HG03095 (cell line): ENCODE measurements at regions not wholly inside any gene's neighbourhood (a gene's known extent, or its start where the extent isn't known, plus 50 kb on each side); places are given as distances from the start of the nearest gene placed in this dataset.

Experiments
- ATAC-seq: cut with Tn5 transposase; IDR thresholded peaks from one replicate; pipeline ENCODE4 v1.9.1; 2021; ENCODE audit warnings: moderate library complexity; ENCODE audit not compliant: unreplicated experiment

DNA sequence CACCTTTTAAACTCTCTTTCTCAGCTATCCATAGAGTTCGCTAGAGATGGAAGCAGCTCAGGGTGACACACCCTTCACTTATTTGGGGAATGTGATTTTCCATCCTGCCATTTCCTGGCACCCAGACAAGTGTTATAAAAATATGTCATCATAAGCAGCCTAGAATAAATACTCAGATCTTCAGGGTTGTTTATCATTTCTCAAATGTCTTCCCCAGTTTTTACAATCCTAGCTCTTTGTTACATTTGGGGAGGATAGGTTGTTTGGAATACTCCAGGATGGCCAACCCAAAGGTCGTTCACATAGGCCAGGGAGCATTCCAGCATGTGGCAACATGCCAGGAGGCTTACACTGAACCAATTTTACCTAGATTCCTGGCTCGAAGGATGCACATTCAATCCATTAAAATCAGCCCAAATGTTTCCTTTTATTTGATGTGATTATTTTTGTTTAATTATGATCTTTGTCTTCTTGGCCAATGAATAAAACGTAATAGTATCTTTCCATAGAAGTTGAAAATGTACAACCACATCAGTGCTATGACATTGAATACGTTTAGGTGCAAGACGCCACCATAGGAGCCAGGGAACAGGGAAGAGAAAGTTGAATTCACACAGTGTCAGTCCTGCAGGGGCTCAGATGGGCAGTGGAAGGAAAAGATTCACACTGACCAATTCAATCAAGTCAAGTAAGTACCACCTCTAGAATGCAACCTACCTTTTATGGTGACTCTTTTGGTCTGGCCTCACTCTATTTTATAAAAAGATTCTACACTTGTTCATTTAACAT is 537.7 kb upstream of the MDFIC2 start:
- ATAC-seq, result no peak

DNA sequence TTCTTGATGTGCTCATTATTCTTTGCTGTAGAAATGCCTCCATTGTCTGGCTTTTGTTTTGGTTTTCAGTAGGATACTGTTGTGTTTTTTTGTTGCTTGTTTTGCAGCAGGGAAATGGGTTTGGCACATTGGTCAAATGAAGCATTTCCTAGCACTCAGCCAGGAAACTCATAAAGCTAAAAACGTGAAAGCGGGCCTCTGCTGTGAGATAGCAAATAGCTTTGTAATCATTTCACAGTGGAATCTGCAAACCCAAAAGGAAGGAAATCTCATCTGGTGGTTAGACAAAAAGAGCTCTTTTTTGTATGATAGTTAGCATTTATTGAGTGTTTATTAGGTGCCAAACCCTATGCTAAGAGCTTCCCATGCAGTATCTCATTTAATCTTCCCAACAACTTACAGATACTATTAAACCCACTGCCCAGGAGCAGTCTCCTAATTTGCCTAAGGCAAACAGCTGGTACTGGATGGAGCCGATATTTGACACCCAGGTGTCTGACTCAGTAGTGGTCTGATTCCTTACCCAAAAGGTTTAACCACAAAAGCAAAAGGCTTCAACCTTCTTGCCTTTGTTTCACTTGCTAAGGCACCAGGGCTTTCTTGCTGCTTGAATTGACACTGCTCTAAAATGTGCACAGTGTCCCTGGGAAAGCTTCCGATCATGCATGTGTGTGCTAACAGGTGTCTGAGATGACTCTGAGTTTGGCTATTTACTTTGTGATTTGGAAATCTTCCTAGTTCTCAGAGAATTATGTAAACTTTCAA is 527.9 kb upstream of the MDFIC2 start:
- no peak for ATAC-seq

DNA sequence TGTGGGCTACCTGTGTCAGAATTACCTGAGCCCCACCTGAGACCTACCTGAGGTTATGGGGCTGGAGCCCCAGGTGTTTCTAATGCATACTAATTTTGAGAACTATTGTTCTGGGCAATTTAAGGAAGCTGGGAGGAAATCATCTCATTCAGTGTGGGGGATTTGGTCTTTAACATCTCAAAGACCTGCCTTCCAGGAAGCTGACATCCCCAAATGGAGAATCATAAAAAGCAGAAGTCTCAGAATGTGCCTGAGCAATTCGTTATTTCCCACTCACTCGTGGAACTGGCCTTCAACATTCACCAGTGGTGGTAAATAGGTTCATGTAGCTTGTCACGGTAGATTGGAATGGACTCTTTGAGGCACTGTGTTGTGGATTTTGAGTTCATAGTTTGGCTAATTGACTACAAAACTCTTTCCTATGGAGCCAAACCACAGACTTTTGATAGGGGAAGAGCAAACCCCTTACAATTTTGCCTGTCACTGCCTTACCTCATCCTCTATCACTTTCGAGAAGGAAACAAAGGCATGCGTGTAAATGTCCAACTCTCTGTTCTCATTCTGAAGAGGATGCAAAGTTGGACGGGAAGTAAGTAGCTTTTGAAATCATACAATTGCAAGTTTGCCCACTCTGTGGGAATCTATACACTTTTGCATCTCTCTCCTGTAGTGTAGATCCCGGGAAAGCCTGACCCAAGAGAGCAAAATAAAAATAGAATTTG is 521.0 kb upstream of the MDFIC2 start:
- ATAC-seq, result no peak

DNA sequence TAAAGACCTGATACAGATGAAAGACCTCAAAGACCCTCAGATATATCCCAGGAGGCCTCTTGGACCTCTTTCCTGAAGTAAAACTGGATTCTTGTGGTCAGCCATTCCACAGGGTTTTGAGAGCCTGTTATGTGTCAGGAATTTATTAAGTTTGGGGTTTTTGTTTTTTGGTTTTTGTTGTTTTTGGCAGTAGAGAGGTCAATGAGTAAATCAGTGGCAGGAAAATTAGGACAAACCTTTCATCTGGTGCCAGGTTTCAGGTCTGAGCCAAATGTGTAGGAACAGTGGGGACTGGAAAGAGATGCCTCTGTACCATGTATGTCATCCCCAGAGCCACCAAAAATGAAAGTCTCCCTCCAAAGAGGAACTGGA is 520.4 kb upstream of the MDFIC2 start:
- no peak for ATAC-seq

DNA sequence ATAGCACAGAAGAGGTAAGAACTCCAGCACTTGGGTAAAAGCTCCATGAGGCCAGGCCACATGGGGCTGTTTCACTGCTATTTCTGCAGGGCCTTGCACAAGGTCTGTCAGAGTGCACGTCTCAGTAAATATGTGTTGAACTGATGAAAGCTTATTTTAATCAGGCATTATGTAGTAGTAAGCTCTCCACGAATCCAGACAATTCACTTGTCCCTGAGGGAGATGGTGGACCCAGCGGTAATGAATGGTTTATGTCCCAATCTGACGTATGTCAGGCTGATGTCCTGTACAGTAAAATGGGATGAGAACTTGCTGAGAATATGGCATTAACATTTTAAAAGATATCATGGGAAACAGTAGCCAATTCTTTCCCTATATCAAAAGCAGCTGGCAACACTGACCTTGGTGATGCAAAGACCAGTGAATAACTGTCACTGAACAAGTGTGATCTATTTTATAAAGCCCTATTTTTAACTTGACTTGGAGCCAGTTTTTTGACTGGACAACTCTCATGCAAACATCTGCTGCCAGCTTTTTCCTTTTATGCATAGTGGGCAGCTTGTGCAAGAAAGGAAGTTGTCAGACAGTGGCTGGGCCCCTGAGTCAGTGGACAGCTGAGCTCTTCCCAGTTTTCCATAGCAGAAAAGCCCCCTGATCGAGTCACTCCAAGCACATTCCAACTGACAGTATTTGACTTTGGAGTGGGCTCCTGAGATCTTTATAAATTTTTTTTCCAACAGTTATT is 519.8 kb upstream of the MDFIC2 start:
- ATAC-seq, result no peak

DNA sequence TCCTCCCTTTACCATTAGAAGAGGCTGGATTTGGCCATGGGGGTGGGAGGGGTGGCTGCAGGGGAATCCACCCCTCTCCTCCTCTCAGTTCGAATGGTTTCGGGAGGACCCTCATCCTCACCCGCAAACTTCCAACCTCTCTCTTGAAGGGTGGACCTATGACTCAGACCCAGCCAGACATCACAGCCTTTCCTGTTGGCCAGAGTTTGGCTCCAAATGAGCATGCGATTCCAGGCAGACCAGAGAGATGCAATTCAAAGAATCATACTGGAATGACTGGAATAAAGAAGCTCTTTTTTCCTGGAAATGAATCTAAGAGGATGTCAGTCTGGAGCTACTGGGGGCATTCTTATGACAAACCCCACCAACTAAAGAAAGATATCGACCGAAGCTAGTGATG is 516.7 kb upstream of the MDFIC2 start:
- ATAC-seq, result no peak

DNA sequence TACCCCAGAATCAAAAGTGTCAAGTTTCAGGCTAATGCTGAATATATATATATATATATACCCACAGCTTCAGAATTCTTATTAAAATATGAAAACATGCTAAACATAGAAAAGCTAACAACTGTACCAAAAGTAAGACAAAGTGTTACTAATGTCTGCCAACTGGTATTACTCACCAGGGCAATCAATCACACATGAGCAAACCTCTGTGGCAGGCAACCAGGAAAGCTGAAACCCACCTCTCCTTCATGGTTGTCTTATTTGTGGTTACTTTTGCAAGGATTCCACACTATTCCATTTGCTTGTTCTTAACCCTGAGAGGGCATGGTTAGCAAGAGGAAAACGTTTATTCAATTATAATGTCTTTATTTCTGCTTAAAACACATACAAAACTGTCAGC is 512.3 kb upstream of the MDFIC2 start:
- ATAC-seq, result no peak

DNA sequence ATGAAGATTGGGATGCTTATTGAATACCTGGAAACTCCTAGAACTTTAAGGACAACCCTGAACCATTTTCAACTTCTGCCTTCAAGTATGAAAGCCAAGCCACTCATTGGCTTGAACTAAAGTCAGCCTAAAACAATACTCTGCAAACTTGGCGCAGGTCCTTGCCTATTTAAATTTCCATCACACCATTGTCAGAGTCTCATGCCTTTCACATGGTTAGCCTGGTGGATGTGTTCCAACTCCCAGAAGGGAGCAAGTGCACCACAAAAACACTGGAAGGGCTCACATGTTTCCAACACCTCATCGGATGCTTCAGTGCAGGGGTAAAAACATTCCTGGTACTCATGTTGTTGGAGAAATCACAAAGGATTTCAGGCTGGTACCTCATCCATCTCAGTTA is 511.6 kb upstream of the MDFIC2 start:
- no peak for ATAC-seq

DNA sequence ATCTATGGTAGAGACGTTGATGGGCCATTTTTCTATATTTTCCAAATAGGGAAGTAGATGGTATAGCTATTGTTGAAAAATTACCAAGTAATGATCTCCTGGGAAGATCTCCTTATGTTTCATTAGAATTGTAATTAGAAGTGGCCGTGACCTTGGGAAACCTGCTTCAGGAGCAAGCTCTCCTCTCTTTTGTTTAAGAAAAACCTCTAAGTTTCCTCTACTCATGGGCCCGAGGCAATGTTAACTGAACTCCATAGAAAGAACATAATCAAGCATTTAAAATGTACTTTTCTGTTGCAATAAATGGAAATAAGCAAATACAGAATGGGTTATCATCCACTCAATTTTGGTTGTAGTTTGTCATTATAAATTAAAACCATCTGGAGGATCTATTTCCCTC is 511.2 kb upstream of the MDFIC2 start:
- ATAC-seq, result no peak

DNA sequence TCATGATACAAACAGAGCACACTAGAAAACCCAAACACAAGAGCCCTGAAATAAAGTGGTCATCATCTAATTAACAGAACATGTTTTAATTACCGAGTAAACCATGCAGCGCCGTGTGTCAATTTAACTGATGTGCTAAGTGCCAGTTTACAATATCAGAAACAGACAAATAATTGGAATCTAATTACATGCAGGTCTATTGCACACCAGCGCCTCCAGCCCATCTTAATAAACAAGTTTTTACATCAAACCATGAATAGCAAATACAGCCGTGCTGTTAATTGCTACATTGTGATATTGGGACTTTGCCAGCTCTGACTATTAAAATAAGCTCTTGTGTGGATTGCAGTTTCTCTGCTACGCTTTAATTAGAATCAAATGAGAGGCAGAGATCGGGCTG is 510.2 kb upstream of the MDFIC2 start:
- no peak for ATAC-seq

DNA sequence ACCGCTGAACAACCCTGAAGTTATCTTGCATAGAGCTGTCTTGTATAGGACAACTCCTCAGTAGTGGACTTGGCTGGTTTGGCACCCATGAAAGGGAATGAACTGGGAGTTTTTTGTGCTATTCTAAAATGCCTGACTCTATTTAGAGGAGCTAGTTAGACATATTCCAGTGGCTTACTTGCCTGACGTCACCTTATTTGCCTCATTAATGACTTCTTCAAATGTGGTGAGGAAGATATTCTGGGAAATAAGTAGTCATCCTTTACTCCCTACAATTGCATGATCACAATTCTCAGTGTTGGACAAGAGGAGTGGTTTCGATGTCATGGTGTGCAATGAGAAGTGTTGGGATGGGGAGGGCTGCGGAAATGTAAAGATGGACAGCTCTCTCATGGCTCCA is 509.2 kb upstream of the MDFIC2 start:
- no peak for ATAC-seq

DNA sequence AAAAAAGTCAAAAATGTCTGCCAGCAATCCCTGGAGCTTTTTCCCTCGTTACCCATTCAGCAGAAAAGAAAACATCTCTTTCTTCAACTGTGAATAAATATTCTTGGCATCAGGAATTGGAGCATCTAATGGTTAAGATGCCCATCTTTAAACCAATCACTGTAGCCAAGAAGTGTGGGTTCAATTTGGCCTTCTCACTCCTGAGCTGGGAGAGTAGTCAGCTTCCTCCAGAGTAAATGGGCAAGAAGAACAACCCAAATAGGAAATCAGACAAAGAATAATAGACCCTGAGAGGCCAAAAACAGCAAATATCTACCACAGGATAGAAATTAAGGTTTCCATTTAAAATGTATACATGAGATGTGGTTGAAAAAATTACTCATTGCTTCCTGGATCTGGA is 508.0 kb upstream of the MDFIC2 start:
- no peak for ATAC-seq

DNA sequence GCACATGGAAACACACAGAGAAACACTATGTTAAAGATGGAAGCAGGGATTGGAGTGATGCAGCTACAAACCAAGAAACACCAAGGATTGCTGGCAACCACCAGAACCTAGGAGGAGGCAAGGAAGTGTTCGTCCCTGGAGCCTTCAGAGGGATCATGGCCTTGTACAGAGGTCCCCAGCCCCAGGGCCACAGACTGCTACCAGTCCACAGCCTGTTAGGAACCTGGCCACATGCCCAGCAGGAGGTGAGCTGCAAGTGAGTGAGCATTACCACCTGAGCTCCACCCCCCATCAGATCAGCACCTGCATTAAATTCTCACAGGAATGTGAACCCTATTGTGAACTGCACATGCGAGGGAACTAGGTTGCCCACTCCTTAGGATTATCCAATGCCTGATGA is 505.7 kb upstream of the MDFIC2 start:
- ATAC-seq, result no peak

DNA sequence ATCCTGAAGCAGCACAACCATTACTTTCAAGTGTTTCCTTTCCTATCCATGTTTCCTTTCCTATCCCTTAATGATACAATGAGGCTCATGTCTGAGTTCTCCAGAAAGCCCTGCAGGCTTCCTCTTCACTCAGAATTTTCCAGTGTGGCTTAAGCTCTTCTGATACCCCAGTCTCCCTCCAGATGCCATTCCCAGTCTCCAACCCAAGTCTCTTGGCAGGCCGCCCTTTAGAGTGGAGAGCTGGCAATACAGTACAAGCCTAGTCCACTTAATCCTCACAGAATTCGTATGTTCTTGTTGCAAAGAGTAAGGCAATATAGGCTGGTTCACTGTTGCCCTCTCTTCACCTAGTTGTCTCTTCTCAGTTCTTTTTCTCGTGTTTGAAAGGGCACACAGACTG is 503.9 kb upstream of the MDFIC2 start:
- ATAC-seq, result no peak

DNA sequence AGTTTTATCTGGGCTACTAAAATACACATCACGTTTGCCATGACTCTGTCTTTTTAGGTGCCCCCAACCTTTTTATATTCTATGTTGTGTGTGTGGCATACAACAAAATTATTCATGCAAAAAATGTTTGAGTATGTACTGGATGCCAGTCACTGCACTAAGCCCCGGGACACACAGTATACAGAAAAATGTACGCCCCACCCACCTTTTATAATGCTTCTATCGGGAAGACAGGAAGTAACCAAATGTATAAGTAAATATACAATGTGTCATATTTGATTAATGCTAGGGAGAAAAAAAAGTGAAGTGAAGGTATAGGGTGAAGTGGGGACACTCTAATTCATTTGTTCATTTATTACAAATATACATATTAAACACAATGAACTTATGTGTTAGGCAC is 503.4 kb upstream of the MDFIC2 start:
- ATAC-seq, result no peak

DNA sequence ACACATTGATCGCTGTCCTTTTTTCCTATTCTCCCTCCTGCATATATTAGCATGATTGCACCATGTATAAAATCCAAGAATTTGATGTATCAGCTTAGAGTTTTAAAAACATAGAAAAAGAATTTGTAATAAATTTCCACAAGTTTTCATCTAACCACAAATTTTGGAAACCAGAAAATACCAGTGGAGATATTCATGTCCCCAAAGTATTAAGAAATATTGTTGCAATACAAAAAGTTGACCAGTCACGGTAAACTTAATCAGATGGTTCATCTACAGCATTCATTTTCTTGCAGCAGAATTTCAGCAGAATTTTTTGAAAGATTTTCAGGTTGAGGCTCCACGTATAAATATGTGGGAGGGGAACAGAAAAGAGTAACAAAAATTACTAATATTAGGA is 500.9 kb upstream of the MDFIC2 start:
- ATAC-seq, result no peak

DNA sequence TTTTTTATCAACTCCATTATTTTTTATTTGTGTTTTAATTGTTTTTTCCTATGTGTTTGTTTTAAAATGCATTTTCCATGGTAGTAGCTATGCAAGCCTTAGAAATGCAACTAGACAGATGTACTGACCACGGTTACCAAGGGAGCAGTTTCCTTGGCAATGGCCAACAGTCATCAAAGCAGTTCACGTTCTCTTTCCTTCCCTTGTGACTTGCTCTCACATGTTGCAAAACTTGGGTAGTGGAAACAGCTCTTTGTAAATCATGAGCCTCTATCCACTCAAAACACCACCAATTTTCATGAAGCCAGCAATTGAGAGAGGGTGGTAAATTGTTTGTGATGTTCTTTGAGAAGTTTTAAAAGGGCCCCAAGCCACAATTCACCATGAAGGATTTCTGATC is 499.4 kb upstream of the MDFIC2 start:
- no peak for ATAC-seq

DNA sequence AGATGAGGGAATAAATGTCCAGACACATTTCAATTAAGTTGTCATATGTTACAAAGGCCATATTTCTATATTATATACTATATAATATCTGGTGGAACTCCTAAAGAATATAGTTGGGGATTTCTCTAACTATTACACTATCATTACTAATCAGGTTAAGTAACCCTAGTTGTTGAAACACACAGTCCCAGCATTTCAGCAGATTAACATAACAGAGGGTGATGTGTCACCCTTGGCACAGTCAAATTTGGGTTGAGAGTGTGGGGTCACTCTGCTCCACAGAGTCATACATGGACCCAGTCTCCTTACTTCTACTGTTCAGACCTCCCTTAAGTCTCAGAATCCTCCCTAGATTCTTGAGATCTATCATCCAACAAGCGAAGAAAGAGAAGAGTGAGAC is 496.4 kb upstream of the MDFIC2 start:
- ATAC-seq, result no peak

DNA sequence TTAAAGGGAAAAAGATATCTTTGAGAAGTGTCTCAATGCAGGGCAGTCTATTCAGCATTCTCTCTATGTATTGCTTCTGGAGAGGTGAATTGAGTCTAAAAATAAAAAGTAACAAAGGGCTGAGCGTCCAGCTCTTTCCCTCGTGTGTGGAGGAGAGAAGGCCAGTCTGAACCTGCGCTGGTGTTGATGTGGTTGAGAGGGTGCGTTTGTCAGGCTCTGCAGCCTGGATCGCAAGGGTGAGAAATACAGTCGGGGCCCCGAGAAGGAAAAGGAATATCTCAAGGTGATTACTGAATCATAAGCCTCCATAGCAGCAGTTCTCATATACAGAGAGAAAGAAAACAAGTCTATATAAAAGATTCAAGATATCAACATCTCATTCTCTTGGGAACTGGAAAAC is 494.1 kb upstream of the MDFIC2 start:
- no peak for ATAC-seq

DNA sequence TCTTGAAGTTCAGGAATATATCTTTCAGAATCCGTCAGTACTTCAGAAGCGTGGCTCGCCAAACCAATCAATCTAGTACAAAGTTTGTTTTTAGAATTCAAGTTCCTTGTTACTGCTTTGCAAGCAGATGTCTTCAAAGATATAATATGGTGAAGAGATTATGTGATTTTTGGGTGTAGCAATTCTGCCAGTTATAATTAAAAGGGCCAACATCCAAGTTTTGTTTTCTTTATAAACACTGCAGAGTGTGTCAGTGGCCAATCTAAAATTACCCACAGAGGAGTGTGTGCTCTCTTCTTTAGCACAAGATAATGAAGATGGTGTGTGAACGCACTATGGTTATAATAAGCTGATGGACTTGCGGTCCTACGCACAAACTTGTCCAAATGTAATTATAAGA is 493.6 kb upstream of the MDFIC2 start:
- ATAC-seq, result no peak
